Esophagus squamous epithelium (tissue), 4 donors: ENCODE measurements at regions not wholly inside any gene's neighbourhood (a gene's known extent, or its start where the extent isn't known, plus 50 kb on each side); places are given as distances from the start of the nearest gene placed in this dataset.

Source experiments
- POLR2A ChIP-seq, 4 donors: fragments of 450-650 bp; IDR thresholded peaks; one replicate each; pipeline ENCODE4 v1.6.1; 2017; ENCODE audit warnings: antibody characterized with exemption in 4 of 4, mild to moderate bottlenecking in 4 of 4, moderate library complexity in 3 of 4
- TF ChIP-seq, protein P1 (sequence below), 6 experiments: fragments of 450-650 bp in 4 of 6; fragments of 200-600 bp in 2 of 6; sonication (generic) in 2 of 6; IDR thresholded peaks; one replicate each; pipeline ENCODE4 v1.5.1; 2016 to 2019; ENCODE audit warnings: antibody characterized with exemption in 6 of 6, mild to moderate bottlenecking in 4 of 6, moderate library complexity in 4 of 6

DNA sequence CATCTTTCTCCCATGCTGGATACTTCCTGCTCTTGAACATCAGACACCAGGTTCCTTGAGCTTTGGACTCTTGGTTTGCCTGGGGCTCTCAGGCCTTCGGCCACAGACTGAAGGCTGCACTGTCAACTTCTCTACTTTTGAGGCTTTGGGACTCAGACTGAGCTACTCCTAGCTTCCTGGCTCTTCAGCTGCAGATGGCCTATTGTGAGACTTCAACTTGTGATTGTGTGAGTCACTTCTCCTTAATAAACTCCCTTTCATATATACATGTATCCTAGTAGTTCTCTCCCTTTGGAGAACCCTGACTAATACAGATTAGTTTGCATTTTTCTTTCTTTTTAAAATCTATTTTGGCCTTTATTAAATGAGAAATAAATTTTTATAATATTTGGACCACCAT lies 276.2 kb upstream of the SEMA3C start:
- no peak for TF ChIP-seq POLR2A (IDR thresholded peaks at IDR 0.05)
- TF ChIP-seq, protein P1, sequence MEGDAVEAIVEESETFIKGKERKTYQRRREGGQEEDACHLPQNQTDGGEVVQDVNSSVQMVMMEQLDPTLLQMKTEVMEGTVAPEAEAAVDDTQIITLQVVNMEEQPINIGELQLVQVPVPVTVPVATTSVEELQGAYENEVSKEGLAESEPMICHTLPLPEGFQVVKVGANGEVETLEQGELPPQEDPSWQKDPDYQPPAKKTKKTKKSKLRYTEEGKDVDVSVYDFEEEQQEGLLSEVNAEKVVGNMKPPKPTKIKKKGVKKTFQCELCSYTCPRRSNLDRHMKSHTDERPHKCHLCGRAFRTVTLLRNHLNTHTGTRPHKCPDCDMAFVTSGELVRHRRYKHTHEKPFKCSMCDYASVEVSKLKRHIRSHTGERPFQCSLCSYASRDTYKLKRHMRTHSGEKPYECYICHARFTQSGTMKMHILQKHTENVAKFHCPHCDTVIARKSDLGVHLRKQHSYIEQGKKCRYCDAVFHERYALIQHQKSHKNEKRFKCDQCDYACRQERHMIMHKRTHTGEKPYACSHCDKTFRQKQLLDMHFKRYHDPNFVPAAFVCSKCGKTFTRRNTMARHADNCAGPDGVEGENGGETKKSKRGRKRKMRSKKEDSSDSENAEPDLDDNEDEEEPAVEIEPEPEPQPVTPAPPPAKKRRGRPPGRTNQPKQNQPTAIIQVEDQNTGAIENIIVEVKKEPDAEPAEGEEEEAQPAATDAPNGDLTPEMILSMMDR (IDR thresholded peaks at IDR 0.05), result no peak
